IMR-90 (cell line): ENCODE measurements at regions not wholly inside any gene's neighbourhood (a gene's known extent, or its start where the extent isn't known, plus 50 kb on each side); places are given as distances from the start of the nearest gene placed in this dataset.

Experiments used
- CHD1 ChIP-seq: IDR thresholded peaks from 2 replicates; pipeline ENCODE4 v1.6.1; 2012; ENCODE audit warnings: low read depth, low read length, improper control_type of control experiment
- MAZ ChIP-seq: IDR thresholded peaks from 2 replicates; pipeline ENCODE4 v1.6.1; 2012; ENCODE audit warnings: low read depth, mild to moderate bottlenecking, low read length, improper control_type of control experiment, moderate library complexity, borderline replicate concordance
- POLR2A ChIP-seq: IDR thresholded peaks from 2 replicates; pipeline ENCODE4 v1.6.1; 2012; ENCODE audit warnings: mild to moderate bottlenecking, low read depth, low read length
- RAD21 ChIP-seq: IDR thresholded peaks from 2 replicates; pipeline ENCODE4 v1.6.1; 2012; ENCODE audit warnings: low read length, improper control_type of control experiment
- RFX5 ChIP-seq: IDR thresholded peaks from 2 replicates; pipeline ENCODE4 v1.8.0; 2012; ENCODE audit warnings: low read depth, mild to moderate bottlenecking, low read length, moderate library complexity
- SMC3 ChIP-seq: fragments of 150-350 bp; IDR thresholded peaks from 2 replicates; pipeline ENCODE4 v1.6.1; 2016; ENCODE audit warnings: low read depth, mild to moderate bottlenecking, antibody characterized with exemption, low read length, moderate library complexity
- USF2 ChIP-seq: fragments of 150-350 bp; IDR thresholded peaks from 2 replicates; pipeline ENCODE4 v1.6.1; 2017; ENCODE audit warnings: mild to moderate bottlenecking, antibody characterized with exemption, low read length, low read depth
- TF ChIP-seq, protein P1 (sequence below): conservative IDR thresholded peaks from 2 replicates; pipeline ENCODE4 v1.5.1; 2012; ENCODE audit warnings: mild to moderate bottlenecking, low read depth, low read length, improper control_type of control experiment

DNA sequence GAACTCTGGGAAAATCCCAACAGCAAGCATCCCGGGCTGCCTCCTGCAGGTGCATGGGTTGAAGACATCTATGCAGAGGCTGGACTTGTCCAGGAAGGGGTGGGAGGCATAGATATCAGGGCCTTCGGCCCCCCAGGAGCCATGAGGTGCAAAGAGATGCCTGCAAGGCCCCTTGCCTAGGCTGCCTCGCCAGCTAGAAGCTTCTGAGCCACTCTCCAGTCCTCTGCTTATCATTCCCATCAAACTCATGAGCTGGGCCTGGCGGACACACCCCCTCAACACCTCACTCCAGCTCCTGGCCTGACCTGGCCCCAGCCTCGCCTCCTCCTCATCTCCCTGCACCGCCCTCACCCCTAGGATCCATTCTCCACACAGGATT is 152.4 kb upstream of the PTPN1 start:
- TF ChIP-seq, protein P1, sequence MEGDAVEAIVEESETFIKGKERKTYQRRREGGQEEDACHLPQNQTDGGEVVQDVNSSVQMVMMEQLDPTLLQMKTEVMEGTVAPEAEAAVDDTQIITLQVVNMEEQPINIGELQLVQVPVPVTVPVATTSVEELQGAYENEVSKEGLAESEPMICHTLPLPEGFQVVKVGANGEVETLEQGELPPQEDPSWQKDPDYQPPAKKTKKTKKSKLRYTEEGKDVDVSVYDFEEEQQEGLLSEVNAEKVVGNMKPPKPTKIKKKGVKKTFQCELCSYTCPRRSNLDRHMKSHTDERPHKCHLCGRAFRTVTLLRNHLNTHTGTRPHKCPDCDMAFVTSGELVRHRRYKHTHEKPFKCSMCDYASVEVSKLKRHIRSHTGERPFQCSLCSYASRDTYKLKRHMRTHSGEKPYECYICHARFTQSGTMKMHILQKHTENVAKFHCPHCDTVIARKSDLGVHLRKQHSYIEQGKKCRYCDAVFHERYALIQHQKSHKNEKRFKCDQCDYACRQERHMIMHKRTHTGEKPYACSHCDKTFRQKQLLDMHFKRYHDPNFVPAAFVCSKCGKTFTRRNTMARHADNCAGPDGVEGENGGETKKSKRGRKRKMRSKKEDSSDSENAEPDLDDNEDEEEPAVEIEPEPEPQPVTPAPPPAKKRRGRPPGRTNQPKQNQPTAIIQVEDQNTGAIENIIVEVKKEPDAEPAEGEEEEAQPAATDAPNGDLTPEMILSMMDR: no peak
- TF ChIP-seq POLR2A (no peak), RAD21 (no peak), RFX5 (no peak), CHD1 (no peak), MAZ (no peak), USF2 (no peak), SMC3 (no peak)
